Osteocyte (in vitro differentiated cells): ENCODE measurements at regions not wholly inside any gene's neighbourhood (a gene's known extent, or its start where the extent isn't known, plus 50 kb on each side); places are given as distances from the start of the nearest gene placed in this dataset.

Source experiments
- DNase-seq: peaks from one replicate; pipeline ENCODE4 v3.0.0; 2021; ENCODE audit warnings: mixed read lengths; ENCODE audit not compliant: unreplicated experiment; ENCODE audit errors: extremely low spot score
- H3K27ac Mint-ChIP-seq: one replicate; pipeline ENCODE4 v1.8.0; 2021; ENCODE audit warnings: mild to moderate bottlenecking, mixed read lengths; ENCODE audit not compliant: unreplicated experiment
- H3K27me3 Mint-ChIP-seq: one replicate; pipeline ENCODE4 v1.8.0; 2021; ENCODE audit warnings: mixed read lengths; ENCODE audit not compliant: unreplicated experiment
- H3K36me3 Mint-ChIP-seq: one replicate; pipeline ENCODE4 v1.8.0; 2021; ENCODE audit warnings: mixed read lengths; ENCODE audit not compliant: unreplicated experiment
- H3K4me1 Mint-ChIP-seq: one replicate; pipeline ENCODE4 v1.8.0; 2021; ENCODE audit warnings: mixed read lengths; ENCODE audit not compliant: unreplicated experiment
- H3K4me3 Mint-ChIP-seq: one replicate; pipeline ENCODE4 v1.8.0; 2021; ENCODE audit warnings: mild to moderate bottlenecking, moderate library complexity, mixed read lengths; ENCODE audit not compliant: unreplicated experiment
- H3K9me3 Mint-ChIP-seq: one replicate; pipeline ENCODE4 v1.8.0; 2021; ENCODE audit warnings: mixed read lengths; ENCODE audit not compliant: unreplicated experiment
- TF ChIP-seq, protein P1 (sequence below): fragments of 200-600 bp; sonication (generic); IDR thresholded peaks from 2 replicates; pipeline ENCODE4 v1.5.0; 2021; ENCODE audit warnings: antibody characterized with exemption, mild to moderate bottlenecking, moderate library complexity

DNA sequence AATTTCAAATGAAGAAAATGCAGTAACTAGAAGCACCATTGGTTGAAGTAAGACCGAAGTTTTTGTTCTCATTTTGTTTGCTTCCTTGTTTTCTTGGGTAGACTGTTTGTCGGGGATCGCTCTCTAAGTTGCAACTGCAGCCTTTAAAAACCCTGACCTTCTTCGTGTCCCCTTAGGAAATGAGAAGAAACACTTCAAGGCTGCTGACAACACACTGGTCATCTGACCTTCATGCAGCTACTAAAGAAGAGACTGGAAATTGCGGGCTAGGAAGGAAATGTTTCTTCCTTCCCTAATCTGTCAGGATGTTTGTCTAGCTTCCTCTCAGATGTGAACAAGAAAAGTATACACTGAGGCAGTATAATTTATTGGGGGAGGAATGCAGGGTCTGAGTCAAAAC, 50.7 kb upstream of the CHSY3 start:
- no peak for DNase-seq
- Mint-ChIP-seq H3K9me3 (no peaks in the 10 kb centered on the region), H3K36me3 (no peaks in the 10 kb centered on the region), H3K4me1 (peaks cover 5% of the 10 kb centered on the region), H3K4me3 (no peak overlapping the region), H3K27ac (no peak overlapping the region), H3K27me3 (peaks cover 2% of the 10 kb centered on the region)
- TF ChIP-seq, protein P1, sequence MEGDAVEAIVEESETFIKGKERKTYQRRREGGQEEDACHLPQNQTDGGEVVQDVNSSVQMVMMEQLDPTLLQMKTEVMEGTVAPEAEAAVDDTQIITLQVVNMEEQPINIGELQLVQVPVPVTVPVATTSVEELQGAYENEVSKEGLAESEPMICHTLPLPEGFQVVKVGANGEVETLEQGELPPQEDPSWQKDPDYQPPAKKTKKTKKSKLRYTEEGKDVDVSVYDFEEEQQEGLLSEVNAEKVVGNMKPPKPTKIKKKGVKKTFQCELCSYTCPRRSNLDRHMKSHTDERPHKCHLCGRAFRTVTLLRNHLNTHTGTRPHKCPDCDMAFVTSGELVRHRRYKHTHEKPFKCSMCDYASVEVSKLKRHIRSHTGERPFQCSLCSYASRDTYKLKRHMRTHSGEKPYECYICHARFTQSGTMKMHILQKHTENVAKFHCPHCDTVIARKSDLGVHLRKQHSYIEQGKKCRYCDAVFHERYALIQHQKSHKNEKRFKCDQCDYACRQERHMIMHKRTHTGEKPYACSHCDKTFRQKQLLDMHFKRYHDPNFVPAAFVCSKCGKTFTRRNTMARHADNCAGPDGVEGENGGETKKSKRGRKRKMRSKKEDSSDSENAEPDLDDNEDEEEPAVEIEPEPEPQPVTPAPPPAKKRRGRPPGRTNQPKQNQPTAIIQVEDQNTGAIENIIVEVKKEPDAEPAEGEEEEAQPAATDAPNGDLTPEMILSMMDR, result no peak
